Hematopoietic multipotent progenitor cell (in vitro differentiated cells): ENCODE measurements at regions not wholly inside any gene's neighbourhood (a gene's known extent, or its start where the extent isn't known, plus 50 kb on each side); places are given as distances from the start of the nearest gene placed in this dataset.
A peak's percentile ranks its signal among the peaks of the same experiment; 100 is the strongest.

Source experiments
- DNase-seq, 3 donors: peaks; one replicate each; pipeline ENCODE4 v3.0.0-alpha.2; 2011 to 2015; ENCODE audit warnings: low read depth in 2 of 3, low spot score in 2 of 3

- DNase-seq: no peak
Measured at GRCh38 chr19:31125071-31125470, 224.2 kb downstream of the TSHZ3 start.

- no peak for DNase-seq
Measured at GRCh38 chr19:31121501-31121900, 227.7 kb downstream of the TSHZ3 start.

GRCh38 chr19:31120952-31121351 lies 228.3 kb downstream of the TSHZ3 start:
- no peak for DNase-seq

GRCh38 chr19:31119951-31120690 lies 229.1 kb downstream of the TSHZ3 start:
- no peak for DNase-seq

GRCh38 chr19:31118986-31119385 lies 230.2 kb downstream of the TSHZ3 start:
- DNase-seq: no peak

GRCh38 chr19:31118287-31118955 lies 230.8 kb downstream of the TSHZ3 start:
- DNase-seq: no peak

GRCh38 chr19:31114585-31114984 lies 234.7 kb downstream of the TSHZ3 start:
- no peak for DNase-seq

- DNase-seq: no peak
Measured at GRCh38 chr19:31113293-31113692, 235.9 kb downstream of the TSHZ3 start.

GRCh38 chr19:31112158-31112557 lies 237.1 kb downstream of the TSHZ3 start:
- DNase-seq: no peak

- DNase-seq: no peak
Measured at GRCh38 chr19:31111741-31112140, 237.5 kb downstream of the TSHZ3 start.

- peak in 1 of 3 donors; percentile 14 for DNase-seq
Measured at GRCh38 chr19:31110336-31110735, 238.9 kb downstream of the TSHZ3 start.

GRCh38 chr19:31109636-31110035 lies 239.6 kb downstream of the TSHZ3 start:
- peak in 1 of 3 donors; percentile 38 for DNase-seq

GRCh38 chr19:31107096-31107495 lies 242.1 kb downstream of the TSHZ3 start:
- DNase-seq: no peak

- no peak for DNase-seq
Measured at GRCh38 chr19:31105761-31106160, 243.5 kb downstream of the TSHZ3 start.

GRCh38 chr19:31104451-31104850 lies 244.8 kb downstream of the TSHZ3 start:
- DNase-seq: no peak

- DNase-seq: no peak
Measured at GRCh38 chr19:31103228-31103627, 246.0 kb downstream of the TSHZ3 start.

GRCh38 chr19:31102674-31103073 lies 246.6 kb downstream of the TSHZ3 start:
- DNase-seq: no peak

GRCh38 chr19:31100981-31101380 lies 248.3 kb downstream of the TSHZ3 start:
- DNase-seq: no peak

- DNase-seq: peak in 1 of 3 donors; percentile 11
Measured at GRCh38 chr19:31100206-31100590, 249.0 kb downstream of the TSHZ3 start.

GRCh38 chr19:31099515-31100205 lies 249.6 kb downstream of the TSHZ3 start:
- DNase-seq: no peak

- no peak for DNase-seq
Measured at GRCh38 chr19:31098836-31099235, 250.4 kb downstream of the TSHZ3 start.
